Cardiac septum (tissue), 1 donor: ENCODE measurements at regions not wholly inside any gene's neighbourhood (a gene's known extent, or its start where the extent isn't known, plus 50 kb on each side); places are given as distances from the start of the nearest gene placed in this dataset.
A peak's percentile ranks its signal among the peaks of the same experiment; 100 is the strongest.
"Not testable (repeated sequence)": the region's sequence is repeated elsewhere in the genome, so short reads cannot be mapped to it uniquely, and the experiment has no call there.

Source experiments
- DNase-seq: peaks from one replicate; pipeline ENCODE4 v3.0.0-alpha.2; 2020; ENCODE audit warnings: low spot score
- intact Hi-C: fragments of 100-400 bp; cut with DNase I; formaldehyde crosslinking; loops from one replicate; pipeline ENCODE4 v1.14.0; 2022
- donor health status: DM: no; HTN: no; CAD: no.

DNA sequence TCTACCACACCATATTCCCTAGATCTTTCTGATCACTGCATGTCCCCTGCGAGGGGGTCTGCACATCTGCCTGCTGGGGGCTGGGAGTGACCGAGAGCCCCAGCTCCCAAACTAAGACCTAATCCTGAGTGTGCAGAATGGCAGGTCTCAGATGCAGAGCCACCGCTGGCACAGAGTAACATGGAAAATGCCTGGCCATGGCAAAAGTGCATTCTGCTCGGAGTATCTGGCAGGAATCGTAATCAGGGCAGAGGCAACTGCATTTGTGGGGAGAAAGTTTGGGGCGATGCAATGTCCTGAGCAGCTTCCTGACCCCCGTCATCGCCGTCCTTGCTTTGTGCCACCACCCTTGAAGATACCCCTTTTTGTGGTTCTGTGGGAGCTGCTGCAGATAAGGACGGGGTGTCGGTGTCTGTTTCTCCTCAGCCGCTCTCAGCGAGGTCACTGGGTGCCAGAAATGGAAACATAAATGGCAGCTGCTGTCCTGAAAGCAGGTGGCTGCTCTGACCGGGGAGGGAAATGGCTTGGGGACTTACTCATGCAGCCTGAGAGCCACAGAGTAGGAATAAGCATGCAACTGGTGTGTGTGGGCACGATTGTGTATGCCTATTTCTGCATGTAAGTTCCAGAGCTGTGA is 157.9 kb downstream of the LY86 start:
- intact Hi-C loops = no loop called here
- DNase-seq = no peak

DNA sequence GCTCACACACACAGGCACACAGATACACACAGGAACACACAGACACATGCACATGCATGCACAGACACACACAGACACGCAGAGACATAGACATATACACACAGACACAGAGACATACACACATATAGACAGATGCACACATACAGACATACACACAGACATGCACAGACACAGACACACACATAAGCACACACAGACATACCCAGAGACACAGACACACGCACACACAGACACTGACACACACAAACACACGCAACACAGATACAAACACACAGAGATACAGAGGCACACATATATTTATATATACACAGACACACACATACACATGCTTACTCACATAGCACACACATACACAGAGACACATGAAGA is 158.4 kb downstream of the LY86 start:
- DNase-seq = no peak
- intact Hi-C loops = no loop called here

DNA sequence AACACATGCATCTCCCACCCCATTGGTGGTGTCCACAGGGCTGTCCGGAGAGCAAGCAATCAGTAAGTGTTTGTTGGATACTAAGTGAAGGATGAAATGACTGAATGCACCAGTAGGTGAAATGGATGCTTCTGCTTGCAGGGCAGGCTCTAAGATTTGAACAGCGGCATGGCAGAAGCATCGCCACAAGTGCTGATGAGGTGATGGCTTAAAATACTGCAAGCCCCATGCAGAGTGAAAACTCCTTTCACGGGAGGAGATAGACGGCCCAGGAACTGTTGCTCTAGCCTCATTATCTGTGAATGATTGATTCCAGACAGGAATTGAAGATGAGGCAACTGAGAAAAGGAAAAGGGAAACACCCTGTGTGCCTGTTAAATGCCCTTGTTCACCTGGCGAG is 158.9 kb downstream of the LY86 start:
- DNase-seq = no peak
- intact Hi-C loops = no loop called here

DNA sequence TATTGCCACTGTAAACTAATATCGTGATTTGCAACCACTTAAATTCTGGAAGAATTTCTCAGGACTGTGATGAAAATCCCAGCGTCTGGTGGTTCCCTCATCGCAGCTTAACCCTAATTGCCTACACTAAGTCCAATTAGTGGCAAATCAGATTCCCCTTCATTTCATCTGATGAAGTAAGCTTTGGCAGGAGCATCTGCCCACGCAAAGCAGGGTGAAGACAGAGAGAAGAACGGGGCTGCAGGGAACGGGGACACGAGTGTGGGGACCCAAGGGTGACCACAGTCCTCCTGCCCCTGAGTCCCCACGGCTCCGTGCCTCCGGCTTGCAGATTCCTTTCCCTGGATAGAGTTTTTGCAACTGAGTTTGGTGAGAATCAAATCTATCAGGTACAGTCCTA is 159.5 kb downstream of the LY86 start:
- no peak for DNase-seq
- intact Hi-C loops = no loop called here

DNA sequence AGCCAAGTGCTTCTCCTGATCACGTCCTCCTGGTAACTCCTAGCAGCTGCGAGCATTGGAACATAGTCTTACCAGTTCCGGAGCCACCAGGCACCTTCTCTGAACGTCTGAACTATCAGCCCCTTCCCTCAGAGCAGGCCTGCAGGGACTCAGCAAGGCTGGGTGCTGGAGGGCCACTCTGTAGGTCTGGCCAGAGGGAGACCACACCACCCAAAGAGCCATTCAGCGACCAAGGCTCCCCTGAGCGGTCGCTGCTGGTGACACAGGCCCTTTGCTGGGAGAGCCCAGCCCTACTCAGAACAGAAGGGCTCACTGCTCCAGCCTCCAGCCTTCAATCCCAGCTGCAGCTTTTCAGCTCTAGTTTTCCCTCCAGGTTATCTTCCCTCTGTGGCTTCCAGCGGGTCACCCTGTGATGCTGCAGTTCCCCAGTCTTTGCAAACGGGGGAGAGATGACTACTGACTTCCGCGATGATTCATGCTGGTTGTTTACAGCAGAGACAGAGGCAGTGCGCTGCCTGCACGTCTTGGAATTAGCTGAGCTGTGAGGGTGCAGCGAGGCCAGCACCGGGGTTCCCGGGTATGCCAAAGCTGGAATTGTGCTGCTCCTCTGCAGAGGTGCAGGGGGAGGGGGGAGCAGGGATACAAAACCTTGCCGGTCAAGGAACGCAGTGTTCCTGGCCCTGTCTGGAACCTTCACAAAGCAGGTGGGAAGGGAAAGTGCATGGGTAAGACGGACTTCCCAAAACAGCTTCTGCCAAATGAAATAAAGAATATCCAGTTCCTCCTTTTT is 161.4 kb downstream of the LY86 start:
- intact Hi-C loops = no loop called here
- peak; percentile 88 for DNase-seq

DNA sequence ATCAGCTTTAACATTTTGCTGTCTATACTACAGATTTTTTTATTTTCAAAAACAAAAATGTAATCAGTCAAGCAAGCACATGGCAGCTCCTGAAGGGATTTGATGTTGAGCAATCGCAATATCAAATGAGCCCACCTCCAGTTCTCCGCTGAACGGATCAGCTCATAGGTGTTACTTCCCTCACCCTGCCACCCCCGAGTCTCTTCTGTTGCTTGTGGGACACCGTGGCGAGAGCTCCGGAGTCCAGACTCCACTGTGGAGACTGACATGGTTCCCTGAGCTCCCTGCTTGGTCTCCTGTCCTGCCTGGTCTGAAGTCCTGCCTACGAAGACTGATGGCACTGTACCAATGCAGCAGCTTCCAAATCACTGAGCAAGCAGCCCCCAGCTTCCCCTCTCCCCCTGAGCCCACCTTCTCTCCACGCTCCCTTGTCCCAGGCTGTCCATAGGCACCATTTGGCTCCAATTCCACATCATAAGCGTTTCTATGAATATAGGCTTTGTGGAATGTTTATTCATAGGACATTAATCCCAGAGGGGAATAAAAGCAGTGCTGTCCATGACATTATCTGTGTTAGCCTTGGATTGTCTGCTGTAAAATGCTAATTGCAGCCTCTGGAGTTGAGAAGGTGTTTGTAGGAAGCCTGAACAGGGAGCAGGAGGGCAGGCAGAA is 162.2 kb downstream of the LY86 start:
- intact Hi-C loops = no loop called here
- no peak for DNase-seq

DNA sequence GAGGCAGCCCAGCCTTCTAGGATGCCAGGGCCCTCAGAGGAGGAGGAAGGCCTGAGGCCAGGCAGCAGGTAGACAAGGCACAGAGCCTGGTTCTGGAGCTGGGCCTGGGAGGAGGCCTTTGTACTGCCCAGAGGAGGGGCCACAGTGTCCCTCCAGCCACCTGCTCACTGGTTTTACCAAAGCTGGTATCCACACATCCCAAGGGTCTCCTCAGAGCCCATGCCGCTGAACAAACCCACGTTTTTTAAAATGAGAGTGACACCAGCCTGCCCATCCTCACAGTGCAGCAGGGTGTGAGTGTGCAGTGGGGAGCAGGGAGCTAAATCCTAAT is 162.7 kb downstream of the LY86 start:
- no peak for DNase-seq
- intact Hi-C loops = no loop called here

DNA sequence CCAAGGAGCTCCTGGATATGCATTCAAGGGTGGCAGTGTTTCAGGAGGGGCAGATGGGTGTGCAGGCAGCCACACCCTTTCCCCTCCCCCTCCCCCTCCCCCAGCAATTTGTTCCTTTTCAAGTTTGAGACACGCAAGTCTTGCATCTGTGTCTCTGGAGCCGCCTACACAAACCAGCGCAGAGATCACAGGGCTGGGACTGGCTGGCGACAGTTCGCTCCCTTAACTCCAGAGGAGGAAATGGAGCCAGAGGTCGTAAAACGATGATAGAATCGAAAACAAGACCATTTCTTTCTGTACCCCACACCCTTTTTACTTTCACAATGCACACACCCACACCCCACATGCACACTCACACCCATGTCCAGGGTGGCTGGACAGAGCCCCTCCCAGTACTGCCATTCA is 163.1 kb downstream of the LY86 start:
- no peak for DNase-seq
- intact Hi-C loops = no loop called here

DNA sequence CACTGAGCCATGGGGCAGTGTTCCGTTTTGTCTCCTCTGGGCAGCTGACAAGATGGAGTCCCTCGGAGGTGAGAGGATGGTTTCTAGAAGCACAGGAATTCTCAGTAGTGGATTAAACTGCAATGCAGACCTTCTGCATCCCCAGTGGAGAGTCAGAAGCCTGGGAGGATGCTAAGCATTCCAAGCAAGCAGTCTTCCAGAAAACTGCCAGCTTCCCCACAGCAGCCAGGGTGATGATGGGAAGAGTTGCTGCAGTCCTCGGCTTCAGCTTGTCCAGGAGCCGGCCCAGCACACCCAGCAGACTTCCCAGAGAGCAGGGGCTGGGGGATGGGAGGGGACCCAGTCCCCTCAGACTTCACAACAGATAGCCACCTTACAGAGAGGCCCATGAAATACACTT is 163.6 kb downstream of the LY86 start:
- no peak for DNase-seq
- intact Hi-C loops = no loop called here

DNA sequence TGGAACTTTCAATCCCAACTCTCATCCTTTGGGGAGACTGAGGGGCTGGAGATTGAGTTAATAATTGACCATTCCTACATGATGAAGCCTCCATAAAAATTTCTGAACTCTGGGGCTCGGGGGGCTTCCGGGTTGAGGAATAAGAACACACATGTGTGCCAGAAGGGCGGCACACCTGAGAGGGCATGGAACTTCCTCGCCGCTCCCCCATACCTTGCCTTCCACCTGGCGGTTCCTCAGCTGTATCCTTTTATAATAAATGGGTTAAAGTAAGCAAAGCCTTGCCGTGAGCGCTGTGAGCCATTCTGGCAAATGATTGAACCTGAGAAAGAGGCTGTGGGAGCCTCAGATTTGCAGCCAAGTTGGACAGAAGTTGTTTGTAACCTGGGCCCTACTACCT is 164.8 kb downstream of the LY86 start:
- intact Hi-C loops = no loop called here
- DNase-seq = no peak

DNA sequence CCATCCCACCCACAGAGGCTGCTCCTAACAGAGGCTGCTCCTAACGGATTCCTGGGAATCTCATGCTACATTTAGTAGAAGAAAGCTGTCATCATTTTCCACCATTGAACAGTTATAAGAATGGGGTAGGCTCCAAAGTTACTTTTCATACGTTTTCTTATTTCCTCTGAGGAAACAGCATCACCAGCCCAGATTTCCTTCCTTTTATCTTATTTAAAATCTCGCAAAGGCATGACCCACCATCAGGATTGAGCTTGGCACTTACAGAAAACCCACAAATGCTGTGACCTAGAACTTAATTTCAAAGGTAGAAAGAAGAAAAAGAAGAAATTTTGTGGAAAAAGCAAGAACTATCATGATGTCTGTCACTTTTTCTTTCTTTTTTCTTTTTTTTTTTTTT is 168.0 kb downstream of the LY86 start:
- DNase-seq = no peak
- intact Hi-C loops = no loop called here

DNA sequence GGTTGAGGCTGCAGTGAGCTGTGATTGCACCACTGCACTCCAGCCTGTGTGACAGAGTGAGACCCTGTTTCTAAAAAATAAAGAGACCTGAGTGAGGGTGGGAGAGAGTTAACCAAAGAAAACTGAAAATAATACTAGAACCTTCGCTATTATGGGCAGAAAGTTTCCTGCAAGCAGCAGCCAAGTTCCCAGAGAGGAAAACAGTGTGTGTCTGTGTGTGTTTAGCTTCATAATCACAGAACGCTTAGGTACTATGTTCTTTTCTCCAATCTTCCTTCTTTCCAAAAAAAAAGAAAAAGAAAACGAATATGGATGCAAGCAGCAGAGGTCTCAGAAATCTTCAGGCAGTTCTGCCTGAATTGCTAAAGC is 170.0 kb downstream of the LY86 start:
- intact Hi-C loops = no loop called here
- DNase-seq = no peak

DNA sequence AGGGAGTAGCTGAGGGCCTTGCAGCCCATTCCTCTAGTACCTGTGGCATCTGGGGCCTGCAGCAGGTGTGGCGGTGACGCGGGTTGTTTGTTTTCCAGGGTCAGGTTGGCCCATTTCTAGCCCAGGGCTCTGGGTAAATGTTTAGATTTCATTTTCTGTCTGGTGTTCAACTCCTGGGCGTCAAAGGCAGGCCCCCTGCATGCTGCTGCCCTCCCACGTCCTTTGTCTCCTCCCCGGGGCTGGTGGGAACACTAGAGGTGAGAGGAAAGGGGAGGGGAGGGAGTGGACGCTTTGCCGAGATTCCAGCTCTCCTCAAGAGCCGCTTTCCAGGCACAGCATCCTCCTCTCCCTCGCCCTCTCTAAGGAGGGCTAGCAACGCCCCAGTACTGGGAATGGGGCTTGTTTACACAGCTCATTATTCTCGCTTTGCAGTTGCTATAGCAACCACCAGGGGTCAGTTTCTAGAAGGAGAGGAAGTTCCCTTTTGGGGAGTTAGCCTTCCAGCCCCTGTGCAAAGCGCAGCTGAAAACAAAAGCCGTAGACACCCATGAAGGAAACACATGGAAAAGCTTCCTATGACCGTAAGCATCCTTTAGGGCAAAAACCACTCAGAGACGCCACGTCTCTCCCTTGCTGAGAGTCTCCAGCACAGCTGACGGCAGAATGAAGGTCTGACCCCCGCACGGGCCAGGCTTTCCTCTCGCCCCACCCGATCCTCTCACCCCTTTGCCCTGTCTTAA is 170.6 kb downstream of the LY86 start:
- intact Hi-C loops = no loop called here

DNA sequence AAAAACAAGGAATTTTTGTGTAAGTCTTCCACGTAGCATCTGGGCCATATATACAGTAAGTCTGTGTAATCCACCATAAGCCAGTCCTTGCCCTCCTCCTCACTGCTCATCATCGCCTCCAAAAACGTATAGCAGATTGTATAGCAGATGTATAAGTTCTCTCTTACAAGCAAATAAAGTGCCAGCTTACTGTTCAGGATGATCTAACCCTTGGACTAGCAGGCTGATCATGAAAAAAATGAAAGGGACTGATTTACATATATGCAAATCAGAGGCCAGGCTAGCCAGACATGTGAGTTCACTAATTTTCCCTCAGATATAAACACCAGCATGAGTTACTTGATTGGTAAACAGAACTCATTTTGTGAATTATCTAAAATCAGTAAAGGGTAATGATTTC is 171.5 kb downstream of the LY86 start:
- intact Hi-C loops = no loop called here
- DNase-seq = no peak

More for the DNA sequence above, 170.6 kb downstream of the LY86 start:
- DNase-seq = no peak

DNA sequence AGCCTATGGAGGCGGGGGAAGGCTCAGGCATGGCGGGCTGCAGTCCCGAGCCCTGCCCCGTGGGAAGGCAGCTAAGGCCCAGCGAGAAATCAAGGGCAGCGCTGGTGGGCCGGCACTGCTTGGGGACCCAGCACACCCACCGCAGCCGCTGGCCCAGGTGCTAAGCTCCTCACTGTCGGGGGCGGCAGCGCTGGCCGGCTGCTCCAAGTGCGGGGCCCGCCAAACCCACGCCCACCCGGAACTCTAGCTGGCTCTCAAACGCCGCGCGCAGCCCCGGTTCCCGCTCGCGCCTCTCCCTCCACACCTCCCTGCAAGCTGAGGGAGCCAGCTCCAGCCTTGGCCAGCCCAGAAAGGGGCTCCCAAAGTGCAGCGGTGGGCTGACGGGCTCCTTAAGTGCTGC is 174.0 kb downstream of the LY86 start:
- intact Hi-C loops, DNase-seq: not testable (repeated sequence)

DNA sequence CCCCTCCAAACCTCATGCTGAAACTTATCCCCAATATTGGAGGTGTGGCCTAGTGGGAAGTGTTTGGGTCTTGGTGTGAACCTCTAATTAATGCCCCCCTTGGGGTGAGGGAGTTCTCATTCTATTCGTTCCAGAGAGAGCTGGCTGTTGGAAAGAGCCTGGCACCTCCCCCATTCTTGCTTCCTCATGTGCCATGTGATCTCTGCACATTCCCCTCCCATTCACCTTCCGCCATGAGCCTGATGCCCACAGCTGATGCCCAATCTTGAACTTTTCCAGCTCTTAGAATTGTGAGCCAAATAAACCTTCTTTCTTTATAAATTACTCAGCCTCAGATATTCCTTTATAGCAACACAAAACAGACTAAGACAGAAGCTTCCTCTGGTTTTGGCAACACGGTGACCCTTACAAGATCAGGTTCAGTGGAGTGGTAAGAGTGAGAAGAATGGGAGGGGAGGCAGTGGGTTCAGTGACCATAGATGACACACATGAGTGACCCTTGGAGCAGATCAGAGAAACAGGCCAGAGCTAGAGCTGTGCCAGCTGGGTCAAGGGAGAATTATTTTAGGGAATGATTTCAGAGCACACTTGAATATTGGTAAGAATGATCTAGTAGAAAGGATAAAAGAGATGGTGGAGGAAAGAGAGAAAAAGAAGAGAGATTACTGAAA is 176.4 kb downstream of the LY86 start:
- intact Hi-C loops = no loop called here
- DNase-seq = no peak

DNA sequence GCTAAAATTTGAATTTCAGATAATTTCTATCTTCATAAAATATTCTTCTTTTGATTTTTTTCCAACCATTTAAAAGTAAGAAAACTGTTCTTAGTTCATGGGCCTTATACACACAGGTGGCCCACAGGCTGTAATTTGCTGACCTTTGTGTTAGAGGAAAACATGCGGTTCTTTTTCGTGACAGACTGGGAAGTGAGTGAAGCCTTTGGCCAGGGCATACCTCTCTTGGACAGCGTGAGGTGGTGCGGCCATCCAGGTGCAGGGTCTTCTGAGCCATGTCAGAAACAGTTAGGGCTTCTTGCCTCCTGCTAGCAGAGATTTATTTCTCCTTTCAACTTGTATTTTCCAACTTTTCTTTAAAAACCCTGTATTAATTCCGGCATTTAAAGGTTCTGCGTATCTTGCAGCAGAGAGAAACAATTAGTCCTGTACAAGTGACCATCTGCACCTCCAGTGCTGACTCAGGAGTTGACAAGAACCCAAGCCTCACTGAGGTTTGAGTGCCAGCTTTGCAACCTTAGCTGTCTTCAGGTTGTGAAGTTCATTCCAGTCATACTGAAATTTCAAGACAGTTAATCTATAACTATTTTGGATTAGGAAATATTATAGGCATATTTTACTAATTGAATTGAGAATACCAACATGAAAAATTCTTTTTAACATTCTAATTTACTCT is 177.8 kb downstream of the LY86 start:
- no peak for DNase-seq
- intact Hi-C loops = no loop called here

DNA sequence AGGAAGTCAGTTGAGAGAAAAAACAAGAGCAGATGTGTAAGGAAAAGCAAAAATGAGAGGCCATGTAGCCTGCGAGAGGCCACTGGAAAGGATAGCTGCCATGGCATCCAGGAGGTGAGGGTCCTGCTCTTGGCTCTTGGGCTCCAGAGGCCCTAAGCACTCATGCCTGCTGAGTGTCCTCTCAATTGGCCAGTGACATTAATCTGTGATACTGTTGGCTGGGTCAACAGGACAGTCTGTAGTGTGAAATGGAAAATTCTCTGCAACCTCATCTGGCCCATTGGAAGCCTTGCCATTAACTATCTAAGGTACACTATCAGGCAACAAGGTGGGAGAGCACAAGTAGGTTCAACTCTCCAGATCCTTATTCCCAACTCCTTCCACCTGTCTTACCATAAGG is 180.9 kb downstream of the LY86 start:
- intact Hi-C loops = no loop called here
- DNase-seq = no peak

DNA sequence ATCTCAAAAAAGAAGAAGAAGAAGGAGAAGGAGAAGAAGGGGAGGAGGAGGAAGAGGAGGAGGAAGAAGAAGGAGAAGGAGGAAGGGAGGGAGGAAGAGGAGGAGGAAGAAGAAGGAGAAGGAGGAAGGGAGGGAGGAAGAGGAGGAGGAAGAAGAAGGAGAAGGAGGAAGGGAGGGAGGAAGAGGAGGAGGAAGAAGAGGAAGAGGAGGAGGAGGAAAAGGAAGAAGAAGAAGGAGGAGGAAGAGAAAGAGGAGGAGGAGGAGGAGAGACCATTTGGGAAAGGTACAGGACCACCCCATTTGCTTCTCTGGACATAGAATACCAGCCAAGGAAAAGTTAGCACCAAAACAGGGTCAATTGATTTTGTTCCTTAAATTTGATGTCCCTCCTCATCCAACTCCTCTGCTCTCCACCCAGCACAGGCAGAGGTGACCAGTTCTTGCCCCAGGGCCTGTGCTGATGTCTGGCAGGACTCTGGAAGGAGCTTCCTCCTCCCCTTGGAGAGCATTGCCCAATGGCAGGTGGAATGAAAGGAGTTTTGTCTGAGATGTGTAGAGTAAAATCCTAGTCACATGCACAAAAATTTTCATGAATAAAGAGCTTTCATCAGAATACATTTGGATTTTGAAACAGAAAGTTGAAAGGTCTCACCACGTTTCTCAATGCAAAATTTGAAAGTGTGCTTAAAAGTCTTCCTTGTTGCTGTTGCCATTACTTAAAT is 182.9 kb downstream of the LY86 start:
- no peak for DNase-seq
- intact Hi-C loops = no loop called here
